Stimulated activated CD4-positive, alpha-beta T cell treated with anti-CD3 and anti-CD28 coated beads, Interleukin-1b, Interleukin-23, amount 100 ng/mL, for 24 hours (primary cell): ENCODE measurements at regions not wholly inside any gene's neighbourhood (a gene's known extent, or its start where the extent isn't known, plus 50 kb on each side); places are given as distances from the start of the nearest gene placed in this dataset.
"Not testable (repeated sequence)": the region's sequence is repeated elsewhere in the genome, so short reads cannot be mapped to it uniquely, and the experiment has no call there.

Experiments
- DNase-seq, 4 experiments: peaks; one replicate each; pipeline ENCODE4 v3.0.0-alpha.2; 2020; ENCODE audit warnings: low read depth in 4 of 4, low spot score in 1 of 4

- DNase-seq, result no peak
Measured at GRCh38 chr10:108055506-108055905, 891.0 kb upstream of the SORCS1 start.

- no peak for DNase-seq
Measured at GRCh38 chr10:108052981-108053380, 888.5 kb upstream of the SORCS1 start.

GRCh38 chr10:108051218-108051617, 886.7 kb upstream of the SORCS1 start:
- DNase-seq, result no peak

- no peak for DNase-seq
Measured at GRCh38 chr10:108050626-108051025, 886.1 kb upstream of the SORCS1 start.

GRCh38 chr10:108049668-108050067, 885.2 kb upstream of the SORCS1 start:
- no peak for DNase-seq

- no peak for DNase-seq
Measured at GRCh38 chr10:108048898-108049297, 884.4 kb upstream of the SORCS1 start.

- no peak for DNase-seq
Measured at GRCh38 chr10:108039821-108040584, 875.5 kb upstream of the SORCS1 start.

GRCh38 chr10:108037061-108037460, 872.6 kb upstream of the SORCS1 start:
- DNase-seq, result no peak

- no peak for DNase-seq
Measured at GRCh38 chr10:108036265-108036664, 871.8 kb upstream of the SORCS1 start.

- no peak for DNase-seq
Measured at GRCh38 chr10:108034829-108035228, 870.3 kb upstream of the SORCS1 start.

- DNase-seq, result not testable (repeated sequence)
Measured at GRCh38 chr10:108033518-108033917, 869.0 kb upstream of the SORCS1 start.

- DNase-seq, result no peak
Measured at GRCh38 chr10:108031505-108031904, 867.0 kb upstream of the SORCS1 start.

GRCh38 chr10:108014902-108015177, 850.3 kb upstream of the SORCS1 start:
- no peak for DNase-seq

GRCh38 chr10:108014145-108014901, 849.8 kb upstream of the SORCS1 start:
- no peak for DNase-seq

- DNase-seq, result no peak
Measured at GRCh38 chr10:108005627-108006026, 841.1 kb upstream of the SORCS1 start.

- DNase-seq, result no peak
Measured at GRCh38 chr10:108003576-108003975, 839.1 kb upstream of the SORCS1 start.

GRCh38 chr10:108003061-108003460, 838.6 kb upstream of the SORCS1 start:
- DNase-seq, result no peak

- no peak for DNase-seq
Measured at GRCh38 chr10:108000365-108000764, 835.9 kb upstream of the SORCS1 start.

- no peak for DNase-seq
Measured at GRCh38 chr10:107994621-107995270, 830.2 kb upstream of the SORCS1 start.

- no peak for DNase-seq
Measured at GRCh38 chr10:107986571-107986970, 822.1 kb upstream of the SORCS1 start.

- DNase-seq, result no peak
Measured at GRCh38 chr10:107984581-107984980, 820.1 kb upstream of the SORCS1 start.

GRCh38 chr10:107984149-107984548, 819.6 kb upstream of the SORCS1 start:
- DNase-seq, result no peak
